GM12873 (cell line): ENCODE measurements at regions not wholly inside any gene's neighbourhood (a gene's known extent, or its start where the extent isn't known, plus 50 kb on each side); places are given as distances from the start of the nearest gene placed in this dataset.

ENCODE experiments used
- TF ChIP-seq, protein P1 (sequence below): IDR thresholded peaks from 2 replicates; pipeline ENCODE4 v1.5.1; 2012; ENCODE audit warnings: low read depth, mild to moderate bottlenecking, moderate library complexity, low read length, control low read depth; ENCODE audit not compliant: insufficient read depth; ENCODE audit errors: missing control alignments

DNA sequence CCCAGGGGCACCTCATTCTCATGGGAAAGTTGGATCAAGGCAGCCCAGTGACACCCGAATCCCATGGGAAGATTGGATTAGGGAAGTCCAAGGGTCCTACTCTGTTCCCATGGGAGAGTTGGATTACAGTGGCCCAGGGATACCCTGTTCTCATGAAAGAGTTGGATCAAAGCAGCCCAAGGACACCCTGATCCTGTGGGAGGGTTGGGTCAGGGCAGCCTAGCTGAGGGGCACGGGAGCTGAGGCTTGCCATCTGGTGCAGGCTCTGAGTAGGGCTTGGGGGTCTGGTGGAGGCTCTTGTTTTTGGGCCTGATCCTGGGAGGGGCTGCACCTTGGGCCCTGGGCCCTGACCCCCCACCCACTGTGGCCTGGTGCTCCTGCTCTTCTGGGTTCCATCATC lies 87.1 kb downstream of the ACKR3 start:
- TF ChIP-seq, protein P1, sequence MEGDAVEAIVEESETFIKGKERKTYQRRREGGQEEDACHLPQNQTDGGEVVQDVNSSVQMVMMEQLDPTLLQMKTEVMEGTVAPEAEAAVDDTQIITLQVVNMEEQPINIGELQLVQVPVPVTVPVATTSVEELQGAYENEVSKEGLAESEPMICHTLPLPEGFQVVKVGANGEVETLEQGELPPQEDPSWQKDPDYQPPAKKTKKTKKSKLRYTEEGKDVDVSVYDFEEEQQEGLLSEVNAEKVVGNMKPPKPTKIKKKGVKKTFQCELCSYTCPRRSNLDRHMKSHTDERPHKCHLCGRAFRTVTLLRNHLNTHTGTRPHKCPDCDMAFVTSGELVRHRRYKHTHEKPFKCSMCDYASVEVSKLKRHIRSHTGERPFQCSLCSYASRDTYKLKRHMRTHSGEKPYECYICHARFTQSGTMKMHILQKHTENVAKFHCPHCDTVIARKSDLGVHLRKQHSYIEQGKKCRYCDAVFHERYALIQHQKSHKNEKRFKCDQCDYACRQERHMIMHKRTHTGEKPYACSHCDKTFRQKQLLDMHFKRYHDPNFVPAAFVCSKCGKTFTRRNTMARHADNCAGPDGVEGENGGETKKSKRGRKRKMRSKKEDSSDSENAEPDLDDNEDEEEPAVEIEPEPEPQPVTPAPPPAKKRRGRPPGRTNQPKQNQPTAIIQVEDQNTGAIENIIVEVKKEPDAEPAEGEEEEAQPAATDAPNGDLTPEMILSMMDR, result no peak

DNA sequence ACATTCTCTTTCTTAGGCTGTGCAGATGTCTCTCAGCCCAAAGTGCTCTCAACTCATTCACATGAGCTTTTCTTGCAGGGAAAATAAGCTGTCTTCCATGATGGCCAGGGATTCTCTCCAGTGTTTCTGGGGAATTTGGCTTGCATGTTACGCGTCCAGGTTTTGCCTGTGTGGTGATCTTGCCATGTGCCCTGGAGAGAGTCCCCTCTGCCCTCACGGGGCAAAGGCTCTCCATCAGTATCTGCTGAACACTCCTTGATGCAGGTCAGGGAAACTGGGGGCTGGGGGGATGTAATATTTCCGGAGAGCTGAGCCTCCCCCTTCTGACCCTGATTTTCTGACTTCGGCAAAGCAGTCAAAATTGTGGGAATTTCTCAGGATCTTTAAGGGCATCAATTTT lies 87.6 kb downstream of the ACKR3 start:
- TF ChIP-seq, protein P1, result no peak

DNA sequence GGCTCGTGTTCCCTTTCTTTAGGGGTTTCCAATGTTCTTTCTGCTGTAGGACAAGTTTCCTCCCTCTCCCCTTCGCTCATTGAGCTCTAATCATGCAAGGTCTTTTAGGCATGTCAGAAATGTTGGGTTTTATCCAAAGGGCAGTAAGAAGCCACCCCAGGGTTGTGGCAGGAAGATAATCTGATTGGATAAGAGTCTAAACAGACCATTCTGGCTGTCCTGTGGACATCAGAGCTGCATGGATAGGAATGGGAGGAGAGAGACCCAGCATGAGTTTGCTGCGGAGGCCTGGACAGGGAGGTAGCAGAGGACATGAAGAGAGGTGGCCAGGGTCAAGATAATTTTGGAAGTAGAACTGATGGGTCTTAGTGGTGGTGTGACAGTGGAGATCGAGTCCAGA lies 88.2 kb downstream of the ACKR3 start:
- TF ChIP-seq, protein P1, result no peak

DNA sequence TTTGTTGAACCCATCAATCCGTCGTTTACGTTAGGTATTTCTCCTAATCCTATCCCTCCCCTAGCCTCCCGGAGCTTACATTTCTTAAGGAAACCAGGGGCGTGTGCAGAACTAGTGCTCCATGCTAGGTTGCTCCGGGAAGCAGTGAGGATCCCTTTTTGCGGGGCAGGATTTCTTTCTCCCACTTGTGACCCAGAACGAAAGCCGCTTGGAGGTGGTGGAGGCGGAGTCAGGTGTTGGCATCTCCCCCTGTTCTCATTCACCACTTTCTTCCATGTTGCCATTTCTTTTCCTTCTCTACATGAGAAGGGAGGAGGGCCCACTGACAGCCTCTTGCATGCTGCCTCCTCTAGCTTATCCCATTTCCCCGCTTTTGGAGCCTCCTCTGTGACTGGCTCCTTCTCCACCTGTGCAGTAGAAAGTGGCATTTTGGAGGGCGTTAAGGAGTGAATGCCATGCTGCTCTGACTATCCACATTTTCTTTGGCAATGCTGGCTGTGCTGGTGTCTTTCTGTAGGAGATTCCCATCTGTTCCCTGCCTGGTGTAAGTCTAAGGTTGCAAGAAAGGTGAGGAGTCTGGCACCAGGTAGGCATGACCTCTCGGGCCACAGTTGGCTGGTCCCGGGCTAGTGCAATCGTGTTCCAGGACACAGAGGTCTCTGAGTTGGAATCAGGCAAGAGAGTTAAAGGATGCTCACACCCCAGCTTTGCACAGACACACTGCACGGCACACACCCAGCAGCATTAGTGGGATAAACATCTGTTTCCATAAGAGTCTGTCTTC lies 89.5 kb downstream of the ACKR3 start:
- TF ChIP-seq, protein P1, result no peak

DNA sequence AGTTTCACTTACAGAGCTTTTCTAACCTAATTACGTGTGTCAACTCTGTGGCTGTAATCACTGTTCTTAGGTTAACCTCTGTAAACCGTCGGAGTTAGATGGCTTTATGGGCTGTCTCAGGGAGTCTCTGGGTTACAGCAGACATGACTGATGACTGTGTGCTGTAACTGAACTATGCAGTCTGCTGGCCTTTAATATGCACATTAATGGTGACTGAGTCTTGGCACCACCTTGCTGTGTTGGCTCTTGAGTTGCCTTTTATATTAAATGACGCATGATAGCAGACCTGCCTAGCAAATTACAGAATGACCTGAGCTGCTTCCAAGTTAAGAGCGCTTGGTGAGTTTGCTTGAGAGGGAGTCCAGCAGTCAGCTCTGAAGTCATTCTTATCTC lies 90.1 kb downstream of the ACKR3 start:
- TF ChIP-seq, protein P1, result no peak

DNA sequence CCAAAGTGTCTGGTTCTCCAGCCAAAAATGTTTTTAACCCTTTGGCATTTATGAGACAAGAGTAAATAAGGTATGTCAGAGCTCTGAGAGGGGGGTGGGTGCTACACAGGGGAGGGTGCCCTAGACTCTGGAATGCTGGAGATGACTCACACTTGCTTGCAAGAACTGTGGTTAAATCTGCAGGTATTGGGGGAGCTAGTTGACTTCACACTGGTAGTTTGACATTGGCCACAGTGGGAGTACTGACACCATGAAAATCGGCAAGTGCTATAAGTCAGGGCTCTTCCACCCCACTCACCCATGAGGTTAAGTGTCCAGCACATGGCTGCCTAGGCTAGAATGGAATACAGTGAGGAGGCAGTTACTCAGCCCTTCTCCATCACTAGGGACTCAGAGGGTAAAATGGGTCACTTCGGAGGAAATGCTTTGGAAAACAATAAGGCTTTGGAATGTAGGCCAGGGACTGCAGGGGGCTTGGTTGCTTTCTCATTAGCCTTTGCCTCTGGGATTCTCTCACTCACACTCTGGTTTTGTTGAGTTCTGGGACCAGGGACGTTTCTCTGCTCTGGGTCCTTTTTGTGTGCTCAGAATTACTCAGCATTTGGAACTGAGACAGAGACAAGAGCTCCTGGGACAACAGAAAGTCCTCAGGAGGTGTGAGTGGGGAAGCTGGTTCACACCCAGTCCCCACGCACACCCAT lies 91.6 kb downstream of the ACKR3 start:
- TF ChIP-seq, protein P1, result no peak

DNA sequence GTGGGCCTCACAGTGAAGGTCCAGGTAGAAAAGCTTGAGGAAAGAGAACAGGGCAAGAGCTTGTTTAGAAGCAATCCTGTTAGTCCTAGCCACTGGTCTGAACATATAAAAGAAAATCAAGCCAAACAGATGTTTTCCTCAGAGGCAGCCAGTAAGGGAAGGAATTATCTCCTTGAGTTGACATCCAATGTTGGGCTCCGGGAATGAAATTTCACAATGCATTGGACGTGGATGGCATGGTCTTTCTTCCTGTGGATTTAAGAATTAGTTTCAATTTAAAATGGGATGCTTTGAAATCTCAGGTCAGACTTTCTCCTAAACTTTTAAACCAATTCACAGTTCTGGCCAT lies 92.1 kb downstream of the ACKR3 start:
- TF ChIP-seq, protein P1, result no peak
